ENCODE measurements at regions not wholly inside any gene's neighbourhood (a gene's known extent, or its start where the extent isn't known, plus 50 kb on each side); places are given as distances from the start of the nearest gene placed in this dataset.

DNA sequence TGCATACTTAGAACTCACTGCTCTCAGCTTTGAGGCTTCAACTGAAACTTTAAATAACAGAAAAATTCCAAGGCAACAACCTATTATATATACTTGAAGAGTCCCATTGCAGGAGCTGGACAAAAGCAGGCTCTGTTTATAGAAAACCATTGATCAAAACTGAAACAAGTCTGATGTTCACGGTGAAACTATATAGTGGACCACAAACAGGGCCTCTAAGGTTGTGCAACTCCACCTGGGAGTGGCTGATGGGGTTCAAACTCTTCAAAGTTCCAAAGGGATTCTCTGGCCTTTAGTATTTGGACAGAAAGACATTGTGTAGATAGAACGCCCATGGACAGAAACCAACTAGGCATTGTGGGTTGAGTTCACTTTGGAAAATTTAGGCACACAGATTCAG, 140.3 kb downstream of the ZC3H11B start:
- DNase-seq: no peak

DNA sequence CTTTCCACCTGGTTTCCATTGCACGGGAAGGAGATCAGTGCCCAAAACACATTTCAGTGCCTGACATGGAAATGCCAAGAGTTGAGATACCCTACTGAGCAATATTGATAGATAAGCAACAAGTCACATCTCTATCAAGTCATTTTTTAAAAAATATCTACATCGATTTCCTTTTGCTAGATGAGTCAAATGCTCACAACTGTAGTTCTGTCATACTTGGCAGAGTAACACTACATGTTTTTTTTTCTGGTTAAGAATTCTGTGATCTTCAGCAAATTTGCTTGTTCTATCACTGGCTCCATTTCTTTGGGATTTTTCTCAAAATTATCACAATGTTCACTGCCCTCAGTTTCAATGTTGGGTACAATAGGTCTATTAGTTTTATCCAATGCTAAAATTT, 145.4 kb downstream of the ZC3H11B start:
- DNase-seq: no peak

DNA sequence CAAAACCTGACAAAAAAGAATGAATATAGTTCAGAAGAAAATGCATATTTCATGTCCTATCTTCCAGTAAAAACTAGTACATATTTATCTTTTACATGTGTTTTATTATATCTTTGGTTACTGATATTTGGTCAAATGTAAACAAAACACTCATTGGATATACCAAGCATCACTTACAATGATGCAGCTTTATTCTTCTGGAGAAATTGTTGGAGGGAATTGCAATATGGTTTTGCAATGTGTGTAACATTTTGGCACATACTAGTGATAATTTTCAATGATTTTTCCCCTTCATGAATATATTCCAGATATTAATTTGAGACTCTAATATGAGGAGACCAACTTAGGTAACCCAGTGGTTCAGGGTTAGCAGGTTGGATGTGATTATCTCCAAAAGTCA, 146.1 kb downstream of the ZC3H11B start:
- no peak for DNase-seq

DNA sequence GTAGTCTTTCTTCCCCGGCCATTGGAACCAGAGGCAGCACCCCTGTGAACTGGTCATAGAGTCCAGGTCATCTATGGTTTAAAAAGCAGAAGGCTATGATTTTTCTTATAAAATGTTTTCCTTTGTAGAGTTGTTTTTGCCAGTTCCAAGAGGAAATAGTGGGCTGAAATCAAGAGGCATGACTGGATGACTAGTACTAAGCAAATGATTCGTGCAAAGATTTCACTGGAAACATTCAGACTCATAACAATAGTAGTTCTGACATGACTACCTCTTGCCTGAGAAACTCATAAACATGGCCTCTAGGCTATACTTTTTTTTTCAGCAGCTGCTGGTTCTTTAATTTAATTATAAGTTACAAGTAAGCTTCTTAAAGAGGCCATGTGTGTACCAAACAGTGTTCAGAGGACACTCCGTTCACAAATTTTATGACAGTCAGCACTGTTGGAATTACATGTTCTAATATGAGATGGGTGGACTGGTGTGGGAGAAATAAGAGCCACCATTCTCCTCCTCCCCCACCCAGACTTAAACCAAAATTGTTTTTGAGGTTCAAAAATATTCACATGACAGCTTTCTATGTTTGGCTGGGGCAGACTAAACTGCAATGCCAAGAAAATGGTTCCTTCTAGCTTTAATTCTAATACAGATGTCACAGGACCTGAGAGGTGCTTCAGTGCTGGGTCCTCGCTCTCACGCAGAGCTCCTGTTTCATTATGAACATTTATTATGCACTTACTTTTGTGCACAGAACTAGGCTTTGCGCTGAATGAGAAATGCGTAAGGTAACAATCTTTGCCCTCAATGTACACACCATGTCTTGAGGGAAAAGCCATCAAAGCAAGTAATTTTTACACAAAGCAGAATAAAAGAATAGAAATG, 147.5 kb downstream of the ZC3H11B start:
- no peak for DNase-seq

DNA sequence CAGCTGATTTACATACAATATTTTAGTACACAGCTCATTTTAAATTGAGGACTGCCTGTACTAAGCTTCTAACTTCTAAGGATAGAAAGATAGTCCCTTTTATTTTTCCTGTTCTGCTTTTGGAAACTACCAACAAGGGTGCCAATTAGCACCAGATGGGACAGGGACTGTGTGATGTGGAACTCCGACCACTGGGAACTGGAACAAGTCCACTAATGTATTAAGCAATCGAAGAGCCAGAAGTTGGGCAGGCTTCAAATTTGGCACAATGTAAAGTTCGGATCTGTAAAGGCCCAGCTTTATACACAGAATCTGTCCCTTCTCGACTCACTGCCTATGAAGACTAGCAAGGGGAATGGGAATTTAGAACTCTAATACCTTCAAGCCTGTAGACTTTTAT, 149.3 kb downstream of the ZC3H11B start:
- no peak for DNase-seq

DNA sequence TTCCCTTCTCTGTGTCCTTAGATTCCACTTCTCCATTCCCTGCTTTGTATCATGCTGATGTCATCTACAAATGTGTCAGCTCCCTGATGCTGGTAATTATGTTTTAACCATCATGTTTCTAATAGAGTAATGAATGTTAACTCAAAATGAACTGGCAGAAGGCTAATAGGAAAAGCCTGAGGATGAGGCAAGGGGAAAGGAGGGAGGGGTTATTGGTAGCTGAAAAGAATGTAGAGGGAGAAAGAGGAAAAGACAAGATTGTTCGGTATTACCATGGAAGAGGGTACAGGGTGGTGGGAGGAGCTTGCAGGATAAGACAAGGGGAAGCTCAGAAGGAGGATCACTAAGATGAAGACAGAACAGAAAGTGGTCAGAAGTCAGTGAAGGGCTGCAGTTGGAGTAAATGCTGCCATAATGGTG, 150.9 kb downstream of the ZC3H11B start:
- no peak for DNase-seq

DNA sequence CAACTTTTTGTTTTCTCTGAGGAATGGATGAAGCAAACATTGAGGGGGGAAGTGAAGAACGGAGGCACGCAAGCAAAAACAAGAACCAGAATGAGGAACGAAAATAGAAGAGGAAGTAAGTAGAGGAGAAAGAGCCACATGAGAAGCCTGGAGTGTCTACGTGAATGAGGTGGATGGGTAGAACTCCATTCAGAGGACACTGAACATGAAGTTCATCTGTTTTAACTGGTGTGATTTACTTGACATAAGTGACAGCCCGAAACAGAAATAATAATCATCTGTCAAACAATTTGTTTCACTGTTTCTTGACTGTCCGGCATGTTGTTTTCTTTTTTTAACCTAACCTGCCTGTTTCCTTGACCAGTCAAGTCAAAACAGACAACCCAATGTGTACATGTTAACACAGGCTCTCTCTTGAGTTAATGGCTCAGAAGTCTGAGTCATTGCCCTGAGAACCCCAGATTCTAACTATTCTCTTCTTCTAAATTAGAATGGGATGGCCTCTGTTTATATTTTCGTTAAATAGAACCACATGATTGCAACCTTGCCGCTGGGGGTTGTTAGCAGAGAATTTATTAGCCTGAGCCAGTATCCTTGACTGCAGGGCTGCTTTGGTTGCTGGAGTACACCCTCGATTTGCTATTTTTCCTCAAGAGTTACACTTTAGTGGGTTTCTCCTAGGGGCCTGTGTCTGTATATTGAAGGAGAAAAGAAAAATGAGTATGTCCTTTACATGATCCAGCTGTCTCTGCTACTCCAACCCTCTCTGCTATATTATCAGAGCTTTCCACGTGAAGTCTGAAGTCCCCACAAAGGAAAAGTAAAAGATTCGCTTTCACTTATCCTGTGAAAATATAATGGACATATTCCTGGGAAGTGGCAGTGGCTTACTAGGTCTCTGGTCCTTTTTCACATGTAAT, 151.7 kb downstream of the ZC3H11B start:
- no peak for DNase-seq

DNA sequence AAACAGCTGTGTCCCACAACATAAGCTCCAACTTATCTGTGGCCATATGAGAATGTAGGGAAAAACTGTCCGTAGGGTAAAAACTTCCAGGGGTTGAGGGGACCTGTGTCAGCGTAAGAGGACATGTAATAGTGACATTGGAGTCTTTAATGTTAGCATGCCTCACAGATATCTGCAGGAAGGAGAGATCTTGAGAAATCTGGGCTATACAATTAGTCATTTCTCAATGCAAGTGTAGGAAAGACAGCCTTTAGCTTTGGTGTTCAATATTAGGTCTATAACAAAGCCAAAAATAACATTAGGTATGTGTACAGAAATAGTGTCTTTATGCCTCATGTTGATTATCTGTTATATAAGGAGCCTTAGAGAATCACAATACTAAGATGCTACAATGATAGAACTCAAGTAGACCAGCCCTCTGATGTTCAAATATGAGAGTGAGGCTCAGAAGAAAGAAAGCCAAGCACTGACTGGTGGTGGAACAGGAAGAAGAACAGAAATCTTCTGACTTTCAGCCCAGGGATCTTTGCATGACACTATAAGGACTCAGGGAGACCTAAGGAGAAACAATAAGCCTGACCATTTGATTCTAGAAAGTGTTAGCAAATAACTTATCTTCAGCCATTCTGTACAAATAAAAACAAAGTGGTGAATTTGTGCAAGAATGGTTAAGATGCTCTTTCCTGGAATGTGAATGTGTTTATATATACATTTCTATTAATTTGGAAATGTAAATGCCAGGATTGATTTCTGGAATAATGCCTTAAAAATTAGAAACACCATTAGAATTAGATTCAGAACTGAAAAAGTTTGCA, 152.6 kb downstream of the ZC3H11B start:
- no peak for DNase-seq

DNA sequence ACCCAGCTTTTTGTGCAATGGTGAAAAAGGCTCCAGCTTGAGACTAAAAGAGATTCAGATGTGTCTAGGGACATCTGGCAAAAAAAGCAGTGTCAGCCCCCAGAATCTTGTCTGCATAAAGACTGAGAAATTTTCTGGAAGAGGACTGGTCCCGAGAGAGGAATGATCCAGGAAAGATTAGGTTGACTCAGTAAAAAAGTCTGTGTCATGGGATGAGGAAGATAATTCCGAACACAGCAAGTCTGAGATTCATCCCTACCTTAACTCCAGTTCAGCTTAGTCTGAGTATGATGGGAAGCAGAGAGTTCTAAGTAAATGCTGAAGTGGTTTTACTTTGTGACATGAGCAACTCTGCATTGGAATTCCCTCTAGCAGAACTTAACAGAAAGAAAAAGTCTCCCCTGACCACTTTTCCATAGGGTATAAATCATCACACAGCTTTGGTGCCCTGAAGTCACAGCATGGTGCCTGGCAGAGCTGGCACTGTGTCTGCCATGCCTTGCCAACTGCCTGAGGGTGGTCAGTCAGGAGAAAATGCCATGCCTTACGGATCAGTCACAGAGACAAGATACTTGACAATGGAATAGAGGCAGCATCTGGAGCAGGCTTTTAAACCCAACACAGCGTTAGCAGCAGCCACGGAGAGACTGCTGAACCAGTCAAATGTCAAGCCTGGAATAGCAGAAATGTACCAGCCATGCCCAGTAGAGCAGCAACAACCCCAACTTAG, 153.4 kb downstream of the ZC3H11B start:
- DNase-seq: no peak

DNA sequence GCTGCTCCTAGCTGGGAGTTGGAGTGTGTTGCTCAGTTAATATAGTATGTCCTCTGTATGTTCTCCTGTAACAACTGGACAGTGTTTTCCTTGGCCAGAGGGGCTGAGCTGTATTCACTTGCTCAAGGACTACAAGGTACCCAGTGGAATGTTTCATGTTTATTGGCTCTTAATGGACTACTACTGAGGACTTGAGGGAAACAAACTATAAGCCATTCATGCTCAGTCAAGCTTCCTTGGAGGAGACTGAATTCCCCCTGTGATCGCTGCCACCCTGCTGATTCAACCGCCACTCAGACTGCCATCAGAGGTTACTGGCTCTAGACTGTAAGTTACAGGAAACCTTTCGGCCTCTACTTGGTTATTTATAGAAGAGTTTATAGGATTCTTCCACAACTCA, 166.6 kb downstream of the ZC3H11B start:
- DNase-seq: no peak

DNA sequence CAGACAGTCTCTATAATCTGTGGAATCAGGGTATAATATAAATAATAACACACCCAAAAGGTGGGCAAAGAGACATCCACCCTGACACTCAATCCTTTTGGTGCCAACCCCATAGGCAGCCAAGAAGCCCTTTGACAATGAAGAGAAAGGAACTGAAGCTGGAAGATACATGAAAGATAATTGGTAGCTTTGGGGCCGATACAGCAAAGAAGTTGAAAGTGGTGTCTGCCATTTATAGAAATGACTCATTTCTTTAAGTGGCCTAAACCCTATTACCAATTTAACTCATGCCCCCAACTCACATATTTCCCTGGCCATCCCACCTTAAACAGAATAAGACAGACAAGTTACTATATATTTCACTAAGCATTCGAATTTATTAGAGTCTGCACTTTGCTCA, 167.0 kb downstream of the ZC3H11B start:
- DNase-seq: no peak

DNA sequence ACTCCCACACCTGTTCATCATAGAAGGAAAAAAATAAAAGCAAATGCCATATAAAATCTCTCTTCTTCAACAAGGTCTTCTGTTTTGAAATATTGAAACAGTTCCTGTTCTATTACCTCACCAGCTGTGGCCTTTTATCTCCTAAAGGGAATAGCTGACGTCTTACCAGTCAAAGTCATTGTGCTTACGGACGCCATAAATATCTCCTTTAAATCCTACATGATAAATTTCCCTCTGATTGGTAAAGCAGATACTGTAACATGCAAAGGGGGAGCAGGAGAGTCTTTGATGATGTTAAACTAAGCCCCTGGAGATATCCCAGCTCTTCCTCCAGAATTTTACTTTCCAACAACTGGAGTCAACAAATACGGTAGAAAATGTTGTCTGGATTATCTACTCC, 168.4 kb downstream of the ZC3H11B start:
- DNase-seq: no peak

DNA sequence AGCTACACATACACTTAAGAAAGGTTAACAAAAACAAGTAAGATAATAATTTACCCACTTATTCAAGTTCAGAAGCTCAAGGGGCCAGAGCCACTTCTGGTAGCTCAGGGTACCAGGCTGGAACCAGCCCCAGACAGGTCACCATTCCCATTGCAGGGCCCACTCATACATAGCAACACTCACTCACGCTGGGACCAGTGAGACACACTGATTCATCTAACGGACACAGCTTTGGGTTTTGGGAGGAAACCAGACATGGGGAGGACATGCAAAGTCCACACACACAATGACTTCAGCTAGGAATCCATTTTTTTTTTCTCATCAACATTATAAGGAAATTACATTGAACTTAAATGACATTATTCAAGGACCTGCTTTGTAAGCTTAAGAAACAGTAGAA, 169.1 kb downstream of the ZC3H11B start:
- DNase-seq: no peak

DNA sequence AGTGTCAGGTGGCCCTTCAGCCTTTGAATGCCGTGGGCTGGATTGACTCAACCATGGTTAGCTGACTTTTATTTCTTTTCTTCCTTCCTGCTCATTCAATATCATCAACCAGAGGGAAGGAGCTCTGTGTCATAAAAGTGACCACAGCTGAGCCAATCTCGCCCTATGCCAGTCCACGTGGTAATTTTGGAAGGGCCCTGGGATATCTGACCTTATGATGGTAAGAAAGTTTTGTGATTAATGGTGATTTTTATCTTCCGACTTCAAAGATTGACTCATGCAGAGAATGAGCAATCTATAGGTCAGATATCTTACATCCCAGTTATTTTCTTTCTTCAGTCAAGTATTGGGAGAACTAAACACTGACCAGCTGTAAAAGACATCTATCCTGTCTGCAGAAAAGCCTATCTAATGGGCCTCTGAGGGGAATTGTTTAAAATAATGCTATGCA, 170.3 kb downstream of the ZC3H11B start:
- no peak for DNase-seq

DNA sequence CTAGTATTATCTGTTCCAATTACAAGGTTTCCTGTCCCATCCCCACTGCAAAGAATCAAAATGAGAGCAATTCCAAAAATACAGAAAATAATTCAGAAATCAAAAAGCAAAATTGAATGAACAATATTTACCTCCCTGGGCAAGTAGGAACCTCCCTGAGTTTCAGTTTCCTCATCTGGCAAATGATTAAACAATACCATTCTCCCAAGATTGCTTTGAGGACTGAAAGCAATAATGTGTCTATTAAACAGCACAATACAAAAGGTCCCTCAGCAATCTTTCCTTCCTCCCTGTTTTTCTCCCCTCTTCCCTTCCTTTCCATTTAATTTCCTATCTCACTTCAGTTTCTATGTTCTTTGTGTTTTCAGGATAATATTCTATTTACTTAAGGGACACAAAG, 171.0 kb downstream of the ZC3H11B start:
- DNase-seq: no peak

DNA sequence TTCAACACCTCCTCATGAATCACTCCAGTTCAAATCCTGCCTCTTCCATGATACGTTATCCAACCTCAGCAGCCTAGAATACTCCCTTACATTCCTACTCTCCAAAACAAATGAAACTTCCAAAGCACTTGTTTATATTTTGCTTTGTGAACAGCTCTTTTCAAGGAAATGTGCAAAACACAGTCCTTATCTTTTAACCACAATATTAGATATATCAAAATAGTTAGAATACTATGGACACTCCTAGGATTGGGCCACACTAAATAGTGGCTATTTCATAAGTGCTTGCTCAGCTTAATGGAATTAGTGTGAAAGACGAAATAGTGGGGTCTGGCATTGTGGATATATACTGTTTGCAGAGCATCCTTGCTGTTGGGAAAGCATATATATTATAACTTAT, 173.5 kb downstream of the ZC3H11B start:
- DNase-seq: no peak

DNA sequence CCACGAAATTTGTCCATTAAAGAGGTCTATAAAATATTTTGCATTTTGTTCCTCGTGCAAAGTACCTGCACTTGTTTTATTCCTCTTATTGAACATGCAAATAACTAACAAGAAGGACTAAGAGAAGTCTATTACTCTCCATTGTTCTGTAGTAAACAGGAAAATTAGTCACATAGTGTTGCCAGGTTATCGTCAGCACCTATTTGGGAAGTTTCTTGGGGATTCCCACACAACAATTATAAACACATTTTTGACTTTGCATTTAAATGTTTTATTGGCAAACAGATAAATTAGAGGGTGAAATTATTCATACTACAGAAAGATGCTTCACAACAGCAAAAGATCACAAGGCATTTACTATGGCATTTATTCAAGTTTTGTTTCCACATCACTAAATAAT, 174.5 kb downstream of the ZC3H11B start:
- no peak for DNase-seq

DNA sequence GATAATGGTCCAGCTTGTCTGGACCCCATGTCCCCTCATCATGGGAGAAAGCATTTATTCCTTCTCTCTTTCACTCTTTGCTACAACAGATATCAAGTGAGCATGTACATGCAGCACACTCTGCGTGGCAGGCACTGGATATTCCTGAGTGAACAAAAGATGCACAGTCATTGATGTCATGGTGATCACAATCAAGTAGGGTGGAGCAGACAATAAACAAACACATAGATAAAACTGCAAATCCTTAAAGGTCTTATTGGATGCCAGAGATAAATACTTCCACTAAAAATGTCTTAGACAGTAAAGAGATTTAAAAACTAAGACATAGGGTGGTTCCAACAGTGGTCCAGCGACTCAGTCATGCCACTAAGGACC, 178.0 kb downstream of the ZC3H11B start:
- DNase-seq: no peak

DNA sequence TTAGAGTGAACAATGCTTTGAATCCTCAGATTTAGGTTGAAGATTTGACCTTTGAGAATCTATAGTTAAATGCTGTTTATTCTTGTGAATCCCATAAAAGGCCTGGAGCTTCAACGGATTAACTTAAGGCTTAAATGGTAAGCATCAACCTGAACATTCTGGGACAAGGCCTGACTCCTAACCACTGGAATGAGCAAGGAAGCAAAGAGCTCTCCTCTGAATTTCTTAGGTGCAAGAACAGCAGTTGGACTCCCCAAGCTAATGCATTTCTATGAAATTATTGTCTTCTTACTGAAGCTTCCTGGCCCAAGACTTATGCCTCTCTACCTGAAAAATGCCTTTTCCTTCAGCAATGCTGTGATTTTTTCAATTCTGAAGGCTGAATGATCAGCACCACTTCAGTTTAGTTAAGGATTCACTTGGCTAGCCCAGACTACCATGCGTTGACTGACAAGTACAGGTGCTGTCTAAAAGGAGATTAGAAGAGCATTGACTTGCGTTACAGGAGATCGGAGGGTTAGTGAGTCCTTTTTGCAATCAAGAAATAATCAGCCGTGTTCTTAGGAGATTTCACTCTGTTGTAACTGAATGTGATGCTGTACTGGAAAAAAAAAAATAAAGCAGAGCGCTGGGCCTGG, 178.5 kb downstream of the ZC3H11B start:
- DNase-seq: no peak

DNA sequence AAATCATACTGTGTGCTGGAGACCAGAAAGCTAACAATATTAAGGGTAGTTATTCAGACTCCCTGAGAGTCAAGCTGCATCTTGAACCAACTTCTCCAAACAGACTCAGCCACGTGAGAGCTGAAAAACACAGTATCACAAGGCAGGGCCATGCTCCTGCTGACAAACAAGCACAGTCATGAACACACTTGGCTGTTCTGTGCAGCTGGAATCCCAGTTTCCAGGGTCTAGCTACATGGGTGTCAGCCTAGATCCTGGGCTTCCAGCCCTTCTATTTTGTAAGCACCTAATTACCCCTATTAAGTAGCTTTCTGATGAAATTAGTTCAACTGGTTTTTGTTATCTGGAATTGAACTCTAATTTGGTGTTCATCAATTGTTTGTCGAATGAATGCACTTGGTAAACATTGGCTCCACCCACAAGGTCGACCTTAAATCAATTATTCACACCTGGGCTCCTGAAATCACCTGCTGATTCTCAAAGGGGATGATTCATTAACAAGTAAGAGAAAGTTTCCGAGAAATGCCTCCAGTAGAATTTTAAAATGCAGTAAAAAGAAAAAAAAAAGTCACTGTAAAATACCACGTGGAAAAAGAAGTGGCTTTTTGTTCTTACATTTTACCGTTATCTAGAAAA, 179.3 kb downstream of the ZC3H11B start:
- DNase-seq: no peak

DNA sequence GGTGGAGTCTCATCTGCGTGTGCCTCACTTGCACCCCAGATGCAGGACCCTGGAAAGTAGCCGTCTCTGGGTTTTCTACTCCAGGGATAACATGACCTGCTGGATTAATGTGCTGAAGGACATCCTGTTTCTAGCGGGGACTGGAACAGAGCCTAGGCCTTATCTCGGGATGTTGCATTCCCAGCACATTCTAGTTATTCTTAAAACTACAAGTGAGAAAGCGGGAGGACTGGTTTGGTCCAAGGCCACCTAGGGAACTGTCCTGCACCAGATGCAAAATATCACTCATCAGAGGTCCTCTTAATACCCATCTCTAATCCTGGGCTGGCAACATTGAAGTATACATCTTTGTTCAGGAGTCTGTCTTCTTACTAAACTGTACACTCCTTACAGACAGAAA, 179.9 kb downstream of the ZC3H11B start:
- DNase-seq: no peak
